ENCODE measurements at regions not wholly inside any gene's neighbourhood (a gene's known extent, or its start where the extent isn't known, plus 50 kb on each side); places are given as distances from the start of the nearest gene placed in this dataset.
"Not testable (repeated sequence)": the region's sequence is repeated elsewhere in the genome, so short reads cannot be mapped to it uniquely, and the experiment has no call there.

DNA sequence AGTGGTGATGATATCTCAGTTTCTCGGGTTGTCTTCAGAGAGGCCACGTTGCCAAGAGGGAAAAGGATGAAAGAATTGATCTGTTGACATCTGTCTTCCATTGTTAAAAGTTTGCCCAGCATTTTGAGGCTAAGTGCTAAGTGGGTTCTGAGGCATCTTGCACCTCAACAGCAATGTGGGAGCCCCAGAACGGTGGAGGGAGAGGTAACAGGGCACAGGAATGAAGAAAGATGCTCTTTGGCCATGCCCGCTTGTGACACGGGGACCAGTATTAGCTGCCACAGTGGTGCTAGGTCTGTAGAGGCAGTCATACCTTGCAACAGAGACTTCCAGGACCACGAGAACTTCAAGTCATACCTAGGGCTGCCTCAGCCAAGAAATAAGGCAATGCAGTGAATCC, 106.6 kb upstream of the NUPR2 start:
- no peaks in the 10 kb centered on the region for H3K36me3 Mint-ChIP-seq (ENCODE audit: low read depth)
- H3K9me3 Mint-ChIP-seq, result peaks cover 41% of the 10 kb centered on the region
- no peak for DNase-seq (ENCODE audit: low spot score)
- H3K4me3 Mint-ChIP-seq, result no peak overlapping the region
- H3K27me3 Mint-ChIP-seq (ENCODE audit: low read depth), result no peaks in the 10 kb centered on the region
- no peaks in the 10 kb centered on the region for H3K4me1 Mint-ChIP-seq (ENCODE audit: low read depth)
- H3K27ac Mint-ChIP-seq, result no peak overlapping the region

GRCh38 chr7:56219017-56219416, 102.8 kb upstream of the NUPR2 start:
- no peaks in the 10 kb centered on the region for H3K4me1 Mint-ChIP-seq (ENCODE audit: low read depth)
- H3K27ac Mint-ChIP-seq, result no peak overlapping the region
- H3K9me3 Mint-ChIP-seq, result peaks cover 53% of the 10 kb centered on the region

GRCh38 chr7:56218510-56218909, 102.3 kb upstream of the NUPR2 start:
- DNase-seq (ENCODE audit: low spot score), result no peak
- H3K27me3 Mint-ChIP-seq (ENCODE audit: low read depth), result no peaks in the 10 kb centered on the region
- no peak overlapping the region for H3K4me3 Mint-ChIP-seq
- H3K36me3 Mint-ChIP-seq (ENCODE audit: low read depth), result no peaks in the 10 kb centered on the region
- H3K9me3 Mint-ChIP-seq, result peaks cover 55% of the 10 kb centered on the region
- no peaks in the 10 kb centered on the region for H3K4me1 Mint-ChIP-seq (ENCODE audit: low read depth)
- no peak overlapping the region for H3K27ac Mint-ChIP-seq

More at GRCh38 chr7:56219017-56219416, 102.8 kb upstream of the NUPR2 start:
- no peak for DNase-seq (ENCODE audit: low spot score)
- H3K27me3 Mint-ChIP-seq (ENCODE audit: low read depth), result no peaks in the 10 kb centered on the region
- no peaks in the 10 kb centered on the region for H3K36me3 Mint-ChIP-seq (ENCODE audit: low read depth)
- no peak overlapping the region for H3K4me3 Mint-ChIP-seq

DNA sequence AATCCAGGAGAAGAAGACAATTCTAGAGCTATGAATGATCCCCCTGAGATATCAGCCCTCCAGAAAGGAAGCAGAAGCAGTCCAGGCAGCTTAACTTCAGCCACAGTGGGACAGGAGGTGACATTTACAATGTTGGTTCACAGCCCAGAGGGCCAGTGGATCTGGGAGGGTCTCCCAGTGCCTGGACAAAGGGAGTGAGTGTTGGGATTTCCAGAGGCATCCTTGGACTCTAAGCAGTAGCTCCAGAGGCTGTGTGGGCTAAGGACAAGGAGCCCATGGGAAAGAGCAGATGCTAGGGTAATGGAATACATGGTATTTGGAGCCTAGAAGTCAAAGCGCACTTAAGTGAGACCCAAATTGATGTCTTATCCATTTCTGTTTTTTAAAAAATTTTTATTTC, 97.4 kb upstream of the NUPR2 start:
- no peaks in the 10 kb centered on the region for H3K36me3 Mint-ChIP-seq (ENCODE audit: low read depth)
- DNase-seq (ENCODE audit: low spot score), result no peak
- H3K27me3 Mint-ChIP-seq (ENCODE audit: low read depth), result no peaks in the 10 kb centered on the region

GRCh38 chr7:56206420-56206819, 90.2 kb upstream of the NUPR2 start:
- Mint-ChIP-seq H3K36me3 (ENCODE audit: low read depth) (no peaks in the 10 kb centered on the region), H3K27me3 (ENCODE audit: low read depth) (no peaks in the 10 kb centered on the region), H3K4me1 (ENCODE audit: low read depth) (no peaks in the 10 kb centered on the region), H3K27ac (no peak overlapping the region), H3K4me3 (no peak overlapping the region), H3K9me3 (peaks cover 31% of the 10 kb centered on the region)
- DNase-seq (ENCODE audit: low spot score), result no peak

More for the DNA sequence above, 97.4 kb upstream of the NUPR2 start:
- no peak overlapping the region for H3K4me3 Mint-ChIP-seq
- peaks cover 57% of the 10 kb centered on the region for H3K9me3 Mint-ChIP-seq
- H3K27ac Mint-ChIP-seq, result no peak overlapping the region
- no peaks in the 10 kb centered on the region for H3K4me1 Mint-ChIP-seq (ENCODE audit: low read depth)

GRCh38 chr7:56199639-56200038, 83.4 kb upstream of the NUPR2 start:
- Mint-ChIP-seq H3K27ac (no peak overlapping the region), H3K36me3 (ENCODE audit: low read depth) (no peaks in the 10 kb centered on the region), H3K4me3 (no peak overlapping the region), H3K27me3 (ENCODE audit: low read depth) (no peaks in the 10 kb centered on the region), H3K4me1 (ENCODE audit: low read depth) (no peaks in the 10 kb centered on the region), H3K9me3 (peaks cover 39% of the 10 kb centered on the region)
- DNase-seq (ENCODE audit: low spot score), result no peak

GRCh38 chr7:56196195-56196594, 80.0 kb upstream of the NUPR2 start:
- DNase-seq (ENCODE audit: low spot score); H3K4me3 Mint-ChIP-seq; H3K27me3 Mint-ChIP-seq (ENCODE audit: low read depth); H3K27ac Mint-ChIP-seq; H3K4me1 Mint-ChIP-seq (ENCODE audit: low read depth); H3K36me3 Mint-ChIP-seq (ENCODE audit: low read depth): not testable (repeated sequence)
- peaks cover 23% of the 10 kb centered on the region for H3K9me3 Mint-ChIP-seq

- no peak overlapping the region for H3K4me3 Mint-ChIP-seq
- H3K9me3 Mint-ChIP-seq, result peaks cover 3% of the 10 kb centered on the region
- no peaks in the 10 kb centered on the region for H3K4me1 Mint-ChIP-seq (ENCODE audit: low read depth)
- no peak for DNase-seq (ENCODE audit: low spot score)
- H3K36me3 Mint-ChIP-seq (ENCODE audit: low read depth), result no peaks in the 10 kb centered on the region
- no peaks in the 10 kb centered on the region for H3K27me3 Mint-ChIP-seq (ENCODE audit: low read depth)
- H3K27ac Mint-ChIP-seq, result no peak overlapping the region
Measured at GRCh38 chr7:56188823-56189346, 72.7 kb upstream of the NUPR2 start.

- Mint-ChIP-seq H3K9me3 (peaks cover 3% of the 10 kb centered on the region), H3K36me3 (ENCODE audit: low read depth) (no peaks in the 10 kb centered on the region), H3K27ac (no peak overlapping the region), H3K4me1 (ENCODE audit: low read depth) (no peaks in the 10 kb centered on the region), H3K4me3 (no peak overlapping the region), H3K27me3 (ENCODE audit: low read depth) (no peaks in the 10 kb centered on the region)
- no peak for DNase-seq (ENCODE audit: low spot score)
Measured at GRCh38 chr7:56188376-56188775, 72.2 kb upstream of the NUPR2 start.

- Mint-ChIP-seq H3K36me3 (ENCODE audit: low read depth) (no peaks in the 10 kb centered on the region), H3K4me1 (ENCODE audit: low read depth) (no peaks in the 10 kb centered on the region), H3K27ac (no peak overlapping the region), H3K27me3 (ENCODE audit: low read depth) (no peaks in the 10 kb centered on the region), H3K9me3 (peaks cover 4% of the 10 kb centered on the region), H3K4me3 (no peak overlapping the region)
- DNase-seq (ENCODE audit: low spot score), result no peak
Measured at GRCh38 chr7:56181010-56181409, 64.8 kb upstream of the NUPR2 start.

GRCh38 chr7:56175771-56176170, 59.6 kb upstream of the NUPR2 start:
- no peak for DNase-seq (ENCODE audit: low spot score)
- Mint-ChIP-seq H3K4me3 (no peak overlapping the region), H3K9me3 (peaks cover 18% of the 10 kb centered on the region), H3K4me1 (ENCODE audit: low read depth) (no peaks in the 10 kb centered on the region), H3K27ac (no peak overlapping the region), H3K27me3 (ENCODE audit: low read depth) (no peaks in the 10 kb centered on the region), H3K36me3 (ENCODE audit: low read depth) (no peaks in the 10 kb centered on the region)

- Mint-ChIP-seq H3K27ac (no peak overlapping the region), H3K4me1 (ENCODE audit: low read depth) (no peaks in the 10 kb centered on the region), H3K36me3 (ENCODE audit: low read depth) (no peaks in the 10 kb centered on the region), H3K4me3 (no peak overlapping the region), H3K27me3 (ENCODE audit: low read depth) (no peaks in the 10 kb centered on the region), H3K9me3 (peaks cover 18% of the 10 kb centered on the region)
- DNase-seq (ENCODE audit: low spot score), result no peak
Measured at GRCh38 chr7:56174875-56175760, 58.9 kb upstream of the NUPR2 start.

DNA sequence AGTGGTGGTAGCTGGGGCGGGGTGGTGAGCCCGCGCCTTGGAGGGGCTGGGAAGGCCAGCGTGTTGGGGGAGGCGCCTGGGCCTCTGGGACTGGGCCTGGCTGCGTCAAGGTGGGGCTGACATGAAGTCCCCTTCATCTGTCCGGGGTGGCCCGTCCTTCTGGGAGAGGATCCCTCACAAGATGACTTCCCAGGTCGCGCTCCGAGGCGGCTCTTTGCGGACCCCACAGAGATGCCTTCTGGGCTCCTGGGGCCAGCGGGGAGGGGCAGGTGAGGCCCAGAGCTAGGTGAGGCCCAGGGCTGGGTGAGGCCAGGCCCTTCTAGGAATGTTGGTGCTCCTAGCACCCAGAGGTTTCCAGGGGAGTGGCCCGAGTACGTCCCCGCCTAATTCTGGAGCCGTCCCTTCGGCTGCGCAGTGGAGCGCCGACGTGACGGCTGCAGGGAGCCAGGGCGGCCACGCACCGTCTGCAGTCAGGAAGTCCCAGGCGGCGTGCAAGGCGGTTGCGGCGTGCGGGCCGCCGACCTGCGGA, 58.2 kb upstream of the NUPR2 start:
- Mint-ChIP-seq H3K4me1 (ENCODE audit: low read depth) (no peaks in the 10 kb centered on the region), H3K27ac (no peak overlapping the region), H3K9me3 (peaks cover 14% of the 10 kb centered on the region), H3K4me3 (no peak overlapping the region), H3K36me3 (ENCODE audit: low read depth) (no peaks in the 10 kb centered on the region), H3K27me3 (ENCODE audit: low read depth) (no peaks in the 10 kb centered on the region)
- DNase-seq (ENCODE audit: low spot score), result no peak

Data from T-helper 2 cell treated with Interferon-gamma antibody and Interleukin-4, amounts not matched to agents 5 μg/mL and 100 μg/mL, for 36 hours (primary cell).